Gastroesophageal sphincter (tissue), 4 donors: ENCODE measurements at regions not wholly inside any gene's neighbourhood (a gene's known extent, or its start where the extent isn't known, plus 50 kb on each side); places are given as distances from the start of the nearest gene placed in this dataset.
"Not testable (repeated sequence)": the region's sequence is repeated elsewhere in the genome, so short reads cannot be mapped to it uniquely, and the experiment has no call there.

Experiments
- ATAC-seq: fragments of 150-250 bp; one replicate; pipeline ENCODE4 v1.9.1; 2016; ENCODE audit warnings: mild to moderate bottlenecking, moderate library complexity
- H3K27ac ChIP-seq, 4 donors: fragments of 200-600 bp; sonication (generic) in 3 of 4; 1 replicate in 3 of 4; 2 replicates in 1 of 4; pipeline ENCODE4 v1.5.1; 2016 to 2019
- H3K27me3 ChIP-seq: fragments of 200-600 bp; sonication (generic); one replicate; pipeline ENCODE4 v1.5.1; 2019
- H3K36me3 ChIP-seq, 2 donors: fragments of 200-600 bp; sonication (generic); one replicate each; pipeline ENCODE4 v1.5.1; 2019; ENCODE audit warnings: control low read depth in 1 of 2
- H3K4me1 ChIP-seq, 3 donors: fragments of 200-600 bp; sonication (generic); 1 replicate in 2 of 3; 2 replicates in 1 of 3; pipeline ENCODE4 v1.5.1; 2016 to 2019; ENCODE audit warnings: control low read depth in 2 of 3
- H3K4me3 ChIP-seq, 2 donors: fragments of 200-600 bp; sonication (generic); one replicate each; pipeline ENCODE4 v1.5.1; 2019; ENCODE audit warnings: mild to moderate bottlenecking in 1 of 2, moderate library complexity in 1 of 2
- H3K9me3 ChIP-seq, 3 donors: fragments of 200-600 bp; sonication (generic); one replicate each; pipeline ENCODE4 v1.5.1; 2017 to 2019; ENCODE audit warnings: control low read depth in 2 of 3
- EP300 ChIP-seq: sonication (generic); formaldehyde crosslinking; IDR thresholded peaks from one replicate; pipeline ENCODE4 v1.6.1; 2017; ENCODE audit warnings: antibody characterized with exemption, mild to moderate bottlenecking
- POLR2A ChIP-seq, 2 donors: fragments of 450-650 bp; IDR thresholded peaks; one replicate each; pipeline ENCODE4 v1.6.1; 2017; ENCODE audit warnings: antibody characterized with exemption in 2 of 2, mild to moderate bottlenecking in 2 of 2, moderate library complexity in 1 of 2
- POLR2AphosphoS5 ChIP-seq: sonication (generic); formaldehyde crosslinking; IDR thresholded peaks from one replicate; pipeline ENCODE4 v1.6.1; 2017; ENCODE audit warnings: antibody characterized with exemption
- WGBS, 2 donors: methylation state at CpG; one replicate each; pipeline ENCODE4 v1.1.5; 2018; ENCODE audit warnings: low coverage in 1 of 2; 5-methylcytosine and 5-hydroxymethylcytosine counted together
- TF ChIP-seq, protein P1 (sequence below), 4 experiments: fragments of 200-600 bp in 2 of 4; fragments of 450-650 bp in 2 of 4; sonication (generic) in 1 of 4; IDR thresholded peaks; one replicate each; pipeline ENCODE4 v1.5.1; 2017 to 2019; ENCODE audit warnings: antibody characterized with exemption in 4 of 4, mild to moderate bottlenecking in 2 of 4, moderate library complexity in 2 of 4

DNA sequence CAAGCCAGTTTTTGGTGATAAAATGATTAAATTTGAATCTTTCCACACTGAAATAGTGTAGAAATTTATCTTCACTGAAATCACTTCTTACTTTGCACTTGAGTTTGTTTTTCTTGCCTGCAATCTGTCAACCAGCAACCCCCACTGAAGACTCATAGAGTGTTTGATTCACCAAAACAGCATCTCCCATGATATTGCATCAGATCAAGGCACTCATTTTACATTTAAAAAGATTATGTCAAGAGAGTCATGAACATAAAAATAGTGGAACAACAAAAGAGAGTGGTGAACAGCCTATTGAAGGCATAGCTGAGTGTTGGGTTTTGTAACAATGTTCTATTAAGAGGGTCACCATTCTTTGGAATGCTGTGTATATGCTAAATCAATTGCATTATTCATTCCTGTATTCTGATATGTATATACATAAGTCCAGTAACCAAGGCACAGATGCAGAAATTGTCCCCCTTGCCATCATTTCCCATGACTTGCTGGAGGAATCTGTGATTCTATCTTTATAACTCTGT, 1934.9 kb downstream of the ARAP2 start:
- Histone ChIP-seq H3K36me3 (no peaks in the 10 kb centered on the region), H3K4me1 (no peaks in the 10 kb centered on the region), H3K27ac (no peak overlapping the region), H3K9me3 (no peaks in the 10 kb centered on the region), H3K27me3 (no peaks in the 10 kb centered on the region), H3K4me3 (no peak overlapping the region)
- TF ChIP-seq, protein P1, sequence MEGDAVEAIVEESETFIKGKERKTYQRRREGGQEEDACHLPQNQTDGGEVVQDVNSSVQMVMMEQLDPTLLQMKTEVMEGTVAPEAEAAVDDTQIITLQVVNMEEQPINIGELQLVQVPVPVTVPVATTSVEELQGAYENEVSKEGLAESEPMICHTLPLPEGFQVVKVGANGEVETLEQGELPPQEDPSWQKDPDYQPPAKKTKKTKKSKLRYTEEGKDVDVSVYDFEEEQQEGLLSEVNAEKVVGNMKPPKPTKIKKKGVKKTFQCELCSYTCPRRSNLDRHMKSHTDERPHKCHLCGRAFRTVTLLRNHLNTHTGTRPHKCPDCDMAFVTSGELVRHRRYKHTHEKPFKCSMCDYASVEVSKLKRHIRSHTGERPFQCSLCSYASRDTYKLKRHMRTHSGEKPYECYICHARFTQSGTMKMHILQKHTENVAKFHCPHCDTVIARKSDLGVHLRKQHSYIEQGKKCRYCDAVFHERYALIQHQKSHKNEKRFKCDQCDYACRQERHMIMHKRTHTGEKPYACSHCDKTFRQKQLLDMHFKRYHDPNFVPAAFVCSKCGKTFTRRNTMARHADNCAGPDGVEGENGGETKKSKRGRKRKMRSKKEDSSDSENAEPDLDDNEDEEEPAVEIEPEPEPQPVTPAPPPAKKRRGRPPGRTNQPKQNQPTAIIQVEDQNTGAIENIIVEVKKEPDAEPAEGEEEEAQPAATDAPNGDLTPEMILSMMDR (IDR thresholded peaks at IDR 0.05) = no peak
- TF ChIP-seq EP300 (no peak), POLR2AphosphoS5 (no peak), POLR2A (IDR thresholded peaks at IDR 0.05) (no peak)
- no peak for ATAC-seq

DNA sequence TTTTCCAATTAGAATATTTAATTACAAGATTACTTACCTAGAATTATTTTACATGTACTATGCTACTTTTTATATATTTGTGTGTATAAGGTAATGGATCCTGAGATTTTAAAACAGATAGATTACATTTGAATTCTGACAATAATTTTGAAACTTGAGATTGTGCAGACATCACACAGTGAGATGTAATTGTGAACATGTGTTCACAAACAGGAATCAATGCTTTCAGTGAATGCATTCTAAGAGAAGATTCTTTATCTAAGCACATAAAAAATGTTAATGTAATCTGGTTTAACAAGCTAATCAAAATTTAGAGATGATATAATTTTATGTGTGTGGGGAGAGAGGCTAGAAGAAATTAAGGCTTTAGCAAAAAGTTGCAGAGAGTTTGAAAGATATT, 1925.5 kb downstream of the ARAP2 start:
- Histone ChIP-seq H3K36me3 (no peaks in the 10 kb centered on the region), H3K27me3 (no peaks in the 10 kb centered on the region), H3K4me1 (no peaks in the 10 kb centered on the region), H3K4me3 (no peak overlapping the region), H3K27ac (no peak overlapping the region), H3K9me3 (no peaks in the 10 kb centered on the region)
- ATAC-seq = no peak
- TF ChIP-seq POLR2AphosphoS5 = no peak

DNA sequence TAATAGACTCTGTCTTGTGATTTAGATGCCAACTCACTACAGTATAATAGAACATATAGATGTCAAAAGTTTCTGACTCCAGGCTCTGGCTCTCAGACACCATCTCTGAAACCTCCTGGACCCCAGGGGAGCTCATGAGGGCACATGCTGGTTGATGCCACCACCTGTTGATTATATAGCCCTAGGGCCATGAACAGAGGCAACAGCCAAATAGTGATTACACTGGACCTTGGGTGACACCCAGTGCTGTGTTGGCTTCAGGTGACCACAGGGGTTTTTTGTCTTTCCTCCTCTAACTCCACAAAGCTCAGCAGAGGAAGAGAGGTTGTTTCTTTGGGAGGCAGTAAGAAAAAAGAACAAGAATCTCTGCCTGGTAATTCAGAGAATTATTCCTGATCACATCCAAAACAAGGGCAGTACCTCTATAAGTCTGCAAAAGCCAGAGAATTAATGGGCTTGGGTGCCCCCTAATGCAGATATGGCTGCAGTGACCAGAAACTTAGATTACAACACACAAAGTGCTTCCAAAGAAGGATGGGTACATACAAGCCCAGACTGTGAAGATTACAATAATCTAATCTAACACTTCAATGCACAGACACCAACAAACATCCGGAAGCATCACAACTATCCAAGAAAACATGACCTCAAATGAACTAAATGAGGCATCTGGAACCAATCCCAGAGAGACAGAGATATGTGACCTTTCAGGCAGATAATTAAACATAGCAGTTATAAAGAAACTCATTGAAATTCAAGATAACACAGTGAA, 1920.6 kb downstream of the ARAP2 start:
- Histone ChIP-seq H3K36me3 (no peaks in the 10 kb centered on the region), H3K4me3 (no peak overlapping the region), H3K27me3 (no peaks in the 10 kb centered on the region), H3K27ac (no peak overlapping the region), H3K4me1 (no peaks in the 10 kb centered on the region), H3K9me3 (no peaks in the 10 kb centered on the region)
- 60 to 70% methylated on average over 1 of the region's 1 CpG for WGBS, 2 donors
- TF ChIP-seq POLR2A (IDR thresholded peaks at IDR 0.05) (no peak), POLR2AphosphoS5 (no peak), EP300 (no peak)
- TF ChIP-seq, protein P1 (IDR thresholded peaks at IDR 0.05) = no peak
- ATAC-seq = no peak

DNA sequence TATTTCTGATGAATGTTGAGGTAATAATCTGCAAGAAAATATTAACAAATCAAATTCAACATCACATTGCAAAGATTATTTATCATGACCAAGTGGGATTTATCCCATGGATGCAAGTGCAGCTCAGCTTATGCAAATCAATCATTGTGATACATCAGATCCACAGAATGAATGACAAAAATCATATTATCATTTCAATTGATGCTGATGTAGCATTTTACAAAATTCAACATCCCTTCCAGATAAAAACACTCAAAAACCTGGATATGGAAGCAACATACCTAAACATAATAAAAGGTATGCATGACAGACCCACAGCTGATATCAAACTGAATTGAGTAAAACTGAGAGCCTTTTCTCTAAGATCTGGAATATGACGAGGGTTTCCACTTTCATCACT, 1915.4 kb downstream of the ARAP2 start:
- H3K27me3 ChIP-seq = no peaks in the 10 kb centered on the region
- H3K4me3 ChIP-seq = no peak overlapping the region
- H3K27ac ChIP-seq = no peak overlapping the region
- H3K36me3 ChIP-seq = no peaks in the 10 kb centered on the region
- WGBS, 2 donors = 83 to 91% methylated on average over 1 of the region's 1 CpG
- no peak for TF ChIP-seq POLR2AphosphoS5
- TF ChIP-seq, protein P1 (IDR thresholded peaks at IDR 0.05) = no peak
- no peak for TF ChIP-seq EP300
- no peak for TF ChIP-seq POLR2A (IDR thresholded peaks at IDR 0.05)
- no peaks in the 10 kb centered on the region for H3K9me3 ChIP-seq
- no peaks in the 10 kb centered on the region for H3K4me1 ChIP-seq
- ATAC-seq = no peak

DNA sequence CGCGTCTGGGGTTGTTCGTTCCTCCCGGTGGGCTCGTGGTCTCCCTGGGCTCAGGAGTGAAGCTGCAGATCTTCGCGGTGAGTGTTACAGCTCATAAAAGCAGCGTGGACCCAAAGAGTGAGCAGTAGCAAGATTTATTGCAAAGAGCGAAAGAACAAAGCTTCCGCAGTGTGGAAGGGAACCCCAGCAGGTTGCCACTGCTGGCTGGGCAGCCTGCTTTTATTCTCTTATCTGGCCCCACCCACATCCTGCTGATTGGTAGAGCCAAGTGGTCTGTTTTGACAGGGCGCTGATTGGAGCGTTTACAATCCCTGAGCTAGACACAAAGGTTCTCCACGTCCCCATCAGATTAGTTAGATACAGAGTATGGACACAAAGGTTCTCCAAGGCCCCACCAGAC, 1909.2 kb downstream of the ARAP2 start:
- H3K27ac ChIP-seq, H3K4me3 ChIP-seq, H3K9me3 ChIP-seq, H3K27me3 ChIP-seq, H3K4me1 ChIP-seq, H3K36me3 ChIP-seq, ATAC-seq: not testable (repeated sequence)
- 85 to 88% methylated on average over 4 to 6 of the region's 13 CpGs for WGBS, 2 donors

DNA sequence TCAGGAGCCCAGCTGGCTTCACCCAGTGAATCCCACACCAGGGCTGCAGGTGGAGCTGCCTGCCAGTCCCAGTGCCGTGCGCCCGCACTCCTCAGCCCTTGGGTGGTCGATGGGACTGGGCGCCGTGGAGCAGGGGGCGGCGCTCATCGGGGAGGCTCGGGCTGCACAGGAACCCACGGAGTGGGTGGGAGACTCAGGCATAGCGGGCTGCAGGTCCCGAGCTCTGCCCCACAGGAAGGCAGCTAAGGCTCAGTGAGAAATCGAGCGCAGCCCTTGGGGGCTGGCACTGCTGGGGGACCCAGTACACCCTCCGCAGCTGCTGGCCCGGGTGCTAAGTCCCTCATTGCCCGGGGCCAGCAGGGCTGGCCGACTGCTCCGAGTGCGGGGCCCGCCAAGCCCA, 1908.8 kb downstream of the ARAP2 start:
- not testable (repeated sequence) for H3K4me3 ChIP-seq, H3K36me3 ChIP-seq, H3K27me3 ChIP-seq, H3K4me1 ChIP-seq, H3K27ac ChIP-seq, H3K9me3 ChIP-seq, ATAC-seq
- WGBS, 2 donors = no CpG with 5 or more reads among the region's 22 CpGs
